ENCODE measurements at regions not wholly inside any gene's neighbourhood (a gene's known extent, or its start where the extent isn't known, plus 50 kb on each side); places are given as distances from the start of the nearest gene placed in this dataset.
"Not testable (repeated sequence)": the region's sequence is repeated elsewhere in the genome, so short reads cannot be mapped to it uniquely, and the experiment has no call there.

DNA sequence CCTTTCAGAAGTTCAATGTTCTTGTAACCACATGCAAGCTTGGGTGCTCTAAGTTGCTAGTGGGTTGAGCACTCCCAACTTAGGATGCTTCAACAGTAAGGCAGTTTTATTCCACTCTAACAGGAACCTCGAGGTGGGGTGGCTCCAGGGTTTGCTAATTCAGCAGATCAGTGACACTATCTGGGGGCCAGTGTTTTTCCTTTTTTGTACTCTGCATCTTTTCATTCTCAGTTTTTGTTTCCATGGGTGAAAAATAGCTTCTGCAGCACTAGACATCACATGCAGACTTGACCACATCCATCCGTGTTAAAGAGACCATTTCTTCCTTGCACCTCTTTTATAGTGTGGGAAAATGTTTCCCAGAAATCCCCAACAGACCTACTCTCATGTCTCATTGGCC, 497.6 kb downstream of the STIM2 start:
- DNase-seq (ENCODE audit: low spot score): no peak

DNA sequence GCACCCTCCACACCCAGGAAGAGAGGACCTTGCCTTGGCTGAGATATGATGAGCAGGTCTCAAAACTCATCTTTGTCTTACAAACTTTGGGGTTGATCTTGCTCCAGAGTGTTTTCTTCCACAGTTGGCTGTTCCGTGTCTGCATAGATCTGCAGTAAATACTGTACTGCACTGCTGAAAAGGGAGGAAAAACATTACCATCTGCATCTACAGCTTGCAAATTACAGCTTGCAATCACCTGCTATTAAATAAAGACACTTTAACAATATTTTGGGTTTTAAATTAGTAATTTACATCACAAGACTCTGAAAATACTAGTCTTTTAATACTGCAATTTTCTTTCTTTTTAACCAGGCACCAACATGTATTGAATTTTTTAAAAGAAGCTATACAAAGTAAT, 499.5 kb downstream of the STIM2 start:
- DNase-seq (ENCODE audit: low spot score): no peak

DNA sequence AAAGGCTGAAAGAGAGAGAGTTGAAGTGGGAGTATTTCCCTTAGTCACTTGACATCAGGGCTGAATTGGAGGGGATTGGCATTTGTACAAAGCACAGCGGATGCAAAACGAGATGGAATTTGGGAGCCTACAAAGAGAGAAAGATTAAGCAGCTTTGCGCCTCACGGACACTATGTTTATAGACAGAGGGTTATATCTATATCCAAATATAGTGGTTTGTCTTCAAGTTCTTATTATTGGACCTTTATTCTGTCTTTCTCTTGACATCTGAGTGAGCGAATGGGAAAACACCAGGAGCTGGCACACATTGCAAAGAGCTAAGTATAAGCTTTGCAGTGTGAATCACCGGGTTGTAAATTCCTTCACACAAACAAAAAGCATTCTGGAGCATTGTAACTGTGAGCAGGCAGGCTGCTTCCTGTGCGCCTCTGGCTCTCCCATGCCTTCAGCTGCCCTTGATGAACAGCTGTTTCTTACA, 500.2 kb downstream of the STIM2 start:
- DNase-seq (ENCODE audit: low spot score): no peak

DNA sequence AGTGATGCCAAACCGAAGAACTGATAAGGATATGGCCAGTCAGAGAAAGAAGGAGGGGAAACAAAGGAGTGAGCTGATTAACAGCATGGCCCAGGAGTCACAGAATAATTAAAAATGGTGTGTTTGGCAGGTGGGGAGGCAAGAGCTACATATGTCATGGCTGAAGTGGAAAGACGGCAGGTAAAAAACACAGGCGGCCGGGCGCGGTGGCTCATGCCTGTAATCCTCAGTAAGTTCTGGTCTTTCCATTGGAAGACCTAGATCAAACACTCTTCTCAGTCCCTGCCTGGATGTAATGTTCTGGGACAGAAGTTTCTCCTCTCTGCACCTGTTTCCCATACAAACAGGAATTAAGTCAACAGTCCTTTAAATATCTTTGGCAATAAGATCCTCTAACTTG, 503.9 kb downstream of the STIM2 start:
- DNase-seq (ENCODE audit: low spot score): no peak

DNA sequence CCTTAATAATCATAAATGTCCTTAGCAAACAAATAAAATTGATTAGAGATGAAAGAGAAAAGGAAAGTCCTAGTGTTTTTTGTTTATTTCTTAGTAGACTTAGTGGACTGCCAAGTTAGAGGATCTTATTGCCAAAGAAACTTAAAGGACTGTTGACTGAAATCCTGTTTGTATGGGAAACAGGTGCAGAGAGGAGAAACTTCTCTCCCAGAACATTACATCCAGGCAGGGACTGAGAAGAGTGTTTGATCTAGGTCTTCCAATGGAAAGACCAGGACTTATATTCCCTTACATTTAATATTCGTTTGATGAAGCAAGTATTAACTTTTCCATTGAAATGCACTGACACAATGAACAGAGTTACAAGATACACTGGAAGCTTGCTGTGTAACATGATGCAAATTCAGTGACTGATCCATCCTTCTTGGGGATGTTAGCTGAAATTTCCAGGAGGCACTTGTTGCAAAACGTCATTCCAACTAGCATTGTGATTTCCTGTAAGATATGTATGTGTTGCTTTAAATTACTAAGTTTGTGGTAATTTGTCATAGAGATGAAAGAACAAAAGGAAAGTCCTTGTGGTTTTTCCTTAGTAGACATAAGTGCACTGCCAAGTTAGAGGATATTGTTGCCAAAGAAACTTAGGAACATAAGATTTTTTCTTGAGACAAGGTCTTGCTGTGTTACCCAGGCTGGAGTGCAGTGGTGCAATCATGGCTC, 505.6 kb downstream of the STIM2 start:
- no peak for DNase-seq (ENCODE audit: low spot score)

DNA sequence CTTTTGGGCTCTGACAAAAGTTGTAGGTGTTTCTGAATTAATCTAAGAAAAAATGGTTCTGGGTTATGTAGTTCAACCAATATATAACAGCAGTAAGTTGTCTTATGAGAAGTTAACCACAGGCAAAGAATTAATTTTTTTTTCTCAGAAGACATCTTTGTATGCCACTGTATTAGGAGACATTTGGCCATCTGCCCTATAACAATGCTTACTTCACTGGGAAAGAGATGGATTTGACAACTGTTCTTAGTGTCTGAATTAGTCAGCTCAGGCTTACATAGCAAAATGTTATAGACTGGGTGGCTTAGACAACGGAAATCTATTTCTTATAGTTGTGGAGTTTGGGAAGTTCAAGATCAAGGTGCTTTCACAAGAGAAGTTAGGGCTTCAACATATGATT, 508.1 kb downstream of the STIM2 start:
- no peak for DNase-seq (ENCODE audit: low spot score)

DNA sequence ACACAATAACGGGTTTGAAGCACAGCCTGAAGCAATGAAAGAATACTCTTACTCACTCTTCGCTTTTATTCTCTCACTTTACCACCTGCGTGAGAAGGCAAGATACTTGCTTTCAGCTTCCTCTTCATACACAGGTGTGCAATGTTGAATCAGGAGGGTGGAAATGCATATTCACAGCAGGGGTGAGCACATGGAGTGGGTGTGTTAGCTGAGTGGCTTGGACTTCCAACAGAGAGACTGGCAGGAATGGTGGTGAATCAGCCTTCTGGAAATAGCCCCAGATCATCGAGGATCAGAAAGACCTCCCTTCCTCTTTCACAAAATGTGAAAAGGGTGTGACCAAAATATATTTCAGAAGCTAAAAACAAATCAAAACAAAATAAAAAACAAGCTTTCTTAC, 521.2 kb downstream of the STIM2 start:
- DNase-seq (ENCODE audit: low spot score): no peak

DNA sequence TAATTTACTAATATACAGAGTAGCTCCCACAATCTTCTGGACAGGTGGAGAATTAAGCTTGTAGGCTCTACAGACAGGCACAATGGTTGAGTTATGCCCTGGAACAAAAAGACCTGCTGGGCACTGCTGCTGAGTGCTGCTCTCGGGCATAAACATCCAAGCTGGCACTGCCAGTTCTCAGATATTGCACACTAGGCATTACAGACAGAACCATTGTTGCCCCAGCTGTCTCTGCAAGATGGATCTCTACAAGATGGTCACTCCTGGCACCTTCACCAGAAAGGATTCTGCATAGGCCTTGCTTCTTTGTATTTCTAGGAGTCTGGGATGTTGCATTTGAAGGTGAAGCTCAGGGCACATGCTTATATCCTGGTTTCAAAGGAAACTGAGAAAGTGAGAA, 527.1 kb downstream of the STIM2 start:
- DNase-seq (ENCODE audit: low spot score): no peak

DNA sequence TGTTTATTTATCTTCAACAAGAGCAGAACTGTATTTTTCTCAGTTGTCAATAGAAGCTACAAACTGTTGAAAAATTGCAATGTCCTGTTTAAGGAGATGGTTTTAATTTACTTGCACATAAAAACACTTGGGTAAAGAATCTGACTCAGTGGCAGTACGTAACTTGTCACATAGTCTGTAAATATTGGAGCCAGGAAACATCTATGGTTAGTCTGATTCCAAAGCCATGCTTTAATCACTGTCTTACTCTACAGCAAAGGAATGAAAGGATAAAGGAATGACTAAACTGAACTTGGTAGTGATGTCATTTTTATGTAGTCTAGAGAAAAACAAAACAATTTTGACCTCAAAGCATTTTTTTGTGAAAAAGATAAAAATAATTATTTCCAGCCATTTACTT, 537.2 kb downstream of the STIM2 start:
- DNase-seq (ENCODE audit: low spot score): no peak

DNA sequence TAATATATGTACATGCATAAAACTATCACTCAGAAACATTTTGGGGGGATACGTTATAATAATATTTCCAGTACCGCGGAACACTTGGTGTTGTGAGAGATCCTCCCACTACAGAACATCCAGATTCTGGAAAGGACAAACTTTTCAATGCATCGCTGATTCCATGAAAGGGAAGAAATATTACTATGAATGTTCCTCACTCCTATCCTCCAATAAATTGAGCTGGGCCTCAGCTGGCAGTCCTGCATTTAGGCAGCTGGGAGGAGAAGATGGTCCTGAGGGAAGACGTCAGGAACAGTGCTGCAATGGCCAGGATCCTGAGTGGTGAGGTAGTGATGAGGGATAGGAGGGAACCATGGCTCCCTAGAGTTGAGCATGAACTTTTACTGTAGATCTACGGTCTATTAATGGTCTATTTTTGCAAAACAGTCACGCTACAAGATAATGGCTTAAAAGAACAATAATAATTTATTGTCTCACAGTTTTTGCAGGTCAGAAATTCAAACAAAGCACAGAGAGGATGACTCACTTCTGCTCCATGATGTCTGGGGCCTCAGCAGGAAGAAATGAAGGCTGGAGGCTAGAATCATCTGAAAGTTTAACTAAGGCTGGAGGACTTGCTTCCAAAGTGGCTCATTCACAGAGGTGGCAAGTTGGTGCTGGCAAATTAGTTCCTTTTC, 538.1 kb downstream of the STIM2 start:
- DNase-seq (ENCODE audit: low spot score): no peak

DNA sequence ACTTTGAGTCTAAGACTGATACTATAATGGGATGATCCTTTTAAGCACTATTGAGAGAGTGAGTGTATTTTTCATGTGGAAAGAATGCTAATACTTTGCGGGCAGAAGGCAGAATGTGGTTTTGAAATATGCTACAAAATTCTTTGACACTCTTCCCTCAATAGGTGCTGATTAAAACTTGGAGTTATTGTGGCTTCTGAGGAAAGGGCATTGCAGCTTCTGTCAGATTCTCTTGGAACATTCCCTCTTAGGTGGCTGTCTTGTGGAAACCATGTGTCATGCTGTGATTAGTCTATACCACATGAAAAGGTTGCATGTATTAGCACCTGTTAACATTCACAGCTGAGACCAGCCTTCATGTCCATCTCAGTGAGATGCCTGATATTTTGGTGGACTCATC, 547.0 kb downstream of the STIM2 start:
- DNase-seq (ENCODE audit: low spot score): no peak

DNA sequence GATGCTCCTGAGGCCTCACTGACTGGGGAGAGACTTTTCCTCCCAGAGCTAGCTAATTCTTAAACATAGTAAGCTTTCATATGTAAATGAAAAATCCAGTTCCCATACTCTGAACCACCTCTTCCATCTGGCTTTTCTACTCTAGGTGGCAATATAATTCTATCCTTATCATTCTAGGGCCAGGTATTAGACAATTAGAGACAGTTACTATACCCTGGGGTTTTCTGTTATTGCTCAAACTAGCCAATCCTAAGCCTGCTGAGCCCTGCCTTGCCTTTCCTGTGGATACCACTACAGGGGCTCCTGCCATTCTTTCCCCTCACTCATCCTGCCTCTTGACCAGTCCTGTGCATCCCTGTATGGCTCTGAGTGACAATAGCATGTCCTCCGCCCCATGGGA, 552.0 kb downstream of the STIM2 start:
- peak; percentile 16 for DNase-seq (ENCODE audit: low spot score)

DNA sequence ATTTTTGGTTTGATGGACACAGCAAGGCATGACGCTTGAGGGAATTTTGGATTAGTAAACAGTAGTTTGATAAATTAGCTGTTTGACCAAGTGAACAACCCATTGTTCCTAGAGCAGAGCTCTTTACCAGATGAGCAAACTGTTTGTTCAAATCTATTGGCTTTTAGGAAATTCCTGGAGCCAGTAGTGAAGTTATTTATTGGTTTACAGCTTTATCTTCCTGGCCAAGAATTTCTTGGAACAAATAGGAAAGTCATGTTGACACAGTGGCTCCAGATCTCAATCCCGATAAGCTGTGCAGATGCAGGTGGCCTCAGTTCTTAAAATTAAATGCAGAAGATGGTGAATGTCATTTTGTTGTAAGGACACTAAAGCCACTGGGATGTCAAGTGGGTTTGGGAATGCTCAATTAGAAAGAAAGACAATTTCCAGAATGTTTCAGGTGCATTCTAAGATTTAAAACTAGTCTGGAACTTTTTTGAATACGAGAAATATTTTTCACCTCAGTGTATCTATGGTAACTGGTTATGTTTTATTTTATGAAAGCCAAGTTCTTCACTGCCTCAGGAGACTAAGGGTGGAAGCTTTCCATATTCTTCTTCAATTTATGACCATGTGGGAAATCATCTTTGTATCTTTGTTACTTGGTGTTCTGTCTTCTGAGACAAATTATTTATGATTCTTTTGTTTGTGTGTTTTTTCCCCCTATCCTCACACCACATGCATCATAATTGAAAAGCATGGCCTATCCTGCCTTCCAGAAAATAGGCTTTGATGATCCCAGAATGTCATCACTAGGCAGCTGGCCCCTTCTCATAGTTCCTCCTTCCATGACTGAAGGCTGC, 554.5 kb downstream of the STIM2 start:
- DNase-seq (ENCODE audit: low spot score): no peak

DNA sequence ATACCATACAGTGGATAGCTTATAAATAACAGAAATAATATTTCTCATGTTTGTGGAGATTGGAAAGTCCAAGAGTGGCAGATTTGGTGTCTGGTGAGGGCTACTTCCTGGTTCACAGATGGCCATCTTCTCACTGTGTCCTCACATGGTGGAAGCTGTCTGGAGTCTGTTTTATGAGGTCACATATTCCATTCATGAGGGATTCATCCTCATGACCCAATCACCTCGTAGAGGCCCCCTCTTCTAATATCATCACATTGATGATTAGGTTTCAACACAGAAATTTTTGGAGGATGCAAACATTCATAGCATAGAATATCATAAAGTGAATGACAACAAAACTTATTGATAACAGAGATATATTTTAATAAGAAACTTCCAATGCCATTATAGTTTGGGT, 568.0 kb downstream of the STIM2 start:
- DNase-seq (ENCODE audit: low spot score): no peak

DNA sequence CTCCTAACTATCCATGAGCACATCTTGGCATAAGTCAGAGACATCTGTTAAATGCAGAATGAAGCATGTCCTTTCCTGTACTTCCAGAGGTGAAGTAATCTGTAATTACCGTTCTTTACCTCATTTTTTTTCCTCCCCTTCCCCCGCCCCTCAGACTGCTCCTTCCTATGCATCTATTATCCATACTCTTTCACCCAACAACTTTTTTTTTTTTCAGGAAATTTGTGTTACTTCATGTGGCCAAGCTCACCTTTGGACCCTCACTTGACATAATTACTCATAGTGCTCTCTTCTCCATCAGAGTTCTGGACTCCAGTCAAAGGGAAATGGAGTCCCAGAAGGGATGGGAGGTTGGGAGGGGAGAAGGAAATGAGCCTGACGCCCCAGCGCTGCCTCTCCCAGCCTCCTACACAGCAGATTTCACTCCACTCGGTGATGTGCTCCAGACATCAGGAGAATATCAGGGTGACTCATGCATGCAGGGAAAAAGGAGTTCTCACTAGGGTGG, 568.8 kb downstream of the STIM2 start:
- DNase-seq (ENCODE audit: low spot score): no peak

DNA sequence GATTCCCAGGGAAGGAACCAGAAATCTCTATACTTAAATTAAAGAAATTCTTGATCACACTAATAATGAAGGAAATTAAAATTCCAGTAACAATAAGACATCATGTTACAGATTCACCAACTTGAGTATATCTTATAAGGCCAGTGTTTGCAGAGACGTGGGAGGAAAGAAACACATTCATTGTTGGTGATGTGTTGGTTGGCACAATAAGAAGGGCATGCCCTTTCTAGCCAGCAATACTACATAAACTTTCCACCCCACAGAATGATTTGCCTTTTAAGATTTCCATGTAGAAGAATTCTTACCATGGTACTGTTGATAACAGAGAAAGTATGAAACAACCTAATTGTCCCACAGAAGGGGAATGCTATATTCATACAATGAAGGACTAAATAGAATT, 581.5 kb downstream of the STIM2 start:
- DNase-seq (ENCODE audit: low spot score): no peak

DNA sequence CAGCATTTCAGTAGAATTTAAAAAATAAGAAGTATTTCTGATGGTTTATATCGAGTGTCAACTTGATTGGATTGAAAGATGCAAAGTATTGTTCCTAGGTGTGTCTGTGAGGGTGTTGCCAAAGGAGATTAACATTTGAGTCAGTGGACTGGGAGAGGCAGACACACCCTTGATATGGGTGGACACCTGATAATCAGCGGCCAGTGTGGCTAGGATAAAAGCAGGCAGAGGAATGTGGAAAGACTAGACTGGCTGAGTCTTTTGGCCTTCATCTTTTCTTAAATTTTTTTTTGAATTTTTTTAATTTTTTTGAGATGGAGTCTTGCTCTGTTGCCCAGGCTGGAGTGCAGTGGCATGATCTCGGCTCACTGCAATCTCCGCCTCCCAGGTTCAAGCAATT, 582.0 kb downstream of the STIM2 start:
- not testable (repeated sequence) for DNase-seq (ENCODE audit: low spot score)

DNA sequence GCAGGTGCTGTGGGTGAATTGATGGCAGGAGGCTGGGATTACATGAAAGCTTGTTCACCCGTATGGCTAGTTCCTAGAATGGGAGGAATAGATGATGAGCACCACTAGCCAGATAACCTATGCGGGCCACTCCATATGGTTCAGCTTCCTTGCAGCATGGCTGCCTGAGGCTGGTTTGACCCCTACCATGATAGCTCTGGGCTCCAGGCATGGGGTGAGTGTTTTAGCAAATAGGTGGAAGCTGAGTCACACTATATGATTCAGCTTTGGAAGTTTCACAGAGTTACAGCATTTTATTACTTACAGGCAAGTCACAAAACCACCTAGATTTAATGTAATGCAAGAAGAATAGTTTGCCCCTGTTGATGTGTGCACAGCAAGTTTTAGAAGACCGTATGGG, 603.2 kb downstream of the STIM2 start:
- no peak for DNase-seq (ENCODE audit: low spot score)

DNA sequence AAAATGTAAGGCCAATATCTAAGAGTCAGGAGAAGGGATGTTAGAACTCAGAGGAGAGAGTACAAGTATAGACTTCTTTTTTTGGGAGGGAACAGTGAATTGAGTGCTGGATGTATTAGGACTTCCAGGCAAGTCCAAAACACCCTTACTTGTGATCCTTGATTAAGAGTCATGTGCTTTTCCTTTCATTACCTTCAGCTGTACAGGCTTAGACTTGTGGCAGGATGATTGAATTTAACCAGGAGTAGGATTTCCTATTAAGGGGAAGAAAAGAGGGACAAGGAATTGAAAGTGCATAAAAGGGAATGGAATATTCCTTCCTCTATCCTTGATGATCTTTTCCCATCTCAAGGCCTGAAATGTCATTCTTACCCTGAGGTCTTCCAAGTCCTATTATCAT, 606.7 kb downstream of the STIM2 start:
- DNase-seq (ENCODE audit: low spot score): no peak

DNA sequence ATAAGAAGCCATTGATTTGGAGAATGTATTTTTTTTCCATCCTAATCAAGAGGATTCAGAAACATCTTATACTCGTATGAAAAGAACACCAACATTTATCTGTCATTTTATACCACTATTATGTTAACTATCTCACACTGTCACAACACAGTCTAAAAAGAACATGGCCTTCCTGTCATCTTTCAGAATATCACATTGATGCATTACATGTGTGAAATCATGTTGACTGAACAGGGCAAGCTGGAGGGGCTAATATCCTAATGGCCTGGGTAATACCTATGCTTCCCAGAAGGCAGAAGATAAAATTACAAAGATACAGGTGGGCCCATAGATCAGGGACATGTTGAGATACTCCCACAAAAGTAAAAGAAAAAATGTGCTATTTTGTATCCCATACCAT, 611.7 kb downstream of the STIM2 start:
- DNase-seq (ENCODE audit: low spot score): no peak

DNA sequence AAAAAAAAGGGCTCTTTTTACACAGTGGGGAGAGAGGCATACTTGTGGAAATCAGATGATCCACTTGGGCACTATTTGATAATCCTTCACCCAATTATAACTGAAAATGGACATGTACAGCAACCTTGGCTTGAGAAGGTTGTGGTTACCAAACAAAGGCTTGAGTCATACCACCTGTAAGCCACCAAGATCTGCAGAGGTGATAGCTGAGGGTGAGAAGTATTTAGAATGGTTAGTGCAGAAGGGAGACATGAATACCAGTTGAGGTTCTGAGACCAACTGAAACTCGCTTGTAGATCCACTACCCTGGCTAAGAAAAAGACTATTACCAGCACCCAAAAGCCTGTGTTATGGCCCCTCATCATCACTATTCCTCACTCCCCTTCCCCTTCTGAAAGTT, 614.0 kb downstream of the STIM2 start:
- DNase-seq (ENCODE audit: low spot score): no peak

DNA sequence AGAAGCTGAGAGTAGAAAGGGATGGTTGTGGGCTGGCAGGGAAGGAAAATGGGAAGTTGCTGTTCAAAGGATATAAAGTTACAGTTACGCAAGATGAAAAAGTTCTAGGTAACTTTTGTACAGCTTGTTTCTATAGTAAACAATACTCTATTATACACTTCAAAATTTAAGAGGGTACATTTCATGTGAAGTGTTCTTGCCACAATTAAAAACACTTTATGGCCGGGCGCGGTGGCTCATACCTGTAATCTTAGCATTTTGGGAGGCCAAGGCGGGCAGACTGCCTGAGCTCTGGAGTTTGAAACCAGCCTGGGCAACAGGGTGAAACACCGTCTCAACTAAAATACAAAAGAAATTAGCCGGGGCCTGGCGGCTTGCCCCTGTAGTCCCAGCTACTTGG, 623.6 kb downstream of the STIM2 start:
- DNase-seq (ENCODE audit: low spot score): no peak

Data from HT-29 (cell line).